Neural cell (in vitro differentiated cells): ENCODE measurements at regions not wholly inside any gene's neighbourhood (a gene's known extent, or its start where the extent isn't known, plus 50 kb on each side); places are given as distances from the start of the nearest gene placed in this dataset.

Source experiments
- H2AFZ ChIP-seq: fragments of 200-600, 300-800 bp; sonication (generic), shearing (Covaris generic); 2 replicates; pipeline ENCODE4 v1.6.0; 2014; ENCODE audit warnings: low read depth, mild to moderate bottlenecking, antibody characterized with exemption, low read length, moderate library complexity
- H3F3A ChIP-seq: fragments of 200-600 bp; shearing (Covaris generic); 2 replicates; pipeline ENCODE4 v1.6.1; 2016; ENCODE audit warnings: mild to moderate bottlenecking, moderate library complexity, mixed read lengths, antibody characterized with exemption, low read length; ENCODE audit not compliant: insufficient read depth, poor library complexity, severe bottlenecking
- H3K27ac ChIP-seq: fragments of 200-600, 300-800 bp; sonication (generic), shearing (Covaris generic); 2 replicates; pipeline ENCODE4 v1.5.1; 2014; ENCODE audit warnings: mild to moderate bottlenecking, low read length, moderate library complexity
- H3K27me3 ChIP-seq: fragments of 300-800, 200-600 bp; sonication (generic), shearing (Covaris generic); 2 replicates; pipeline ENCODE4 v1.6.0; 2014; ENCODE audit warnings: mild to moderate bottlenecking, low read depth, low read length, moderate library complexity; ENCODE audit not compliant: insufficient read depth
- H3K36me3 ChIP-seq: fragments of 300-800, 200-600 bp; sonication (generic), shearing (Covaris generic); 2 replicates; pipeline ENCODE4 v1.5.1; 2014; ENCODE audit warnings: mild to moderate bottlenecking, antibody characterized with exemption, low read length, moderate library complexity; ENCODE audit not compliant: insufficient read depth
- H3K4me2 ChIP-seq: fragments of 300-800, 200-600 bp; sonication (generic), shearing (Covaris generic); 2 replicates; pipeline ENCODE4 v1.6.0; 2014; ENCODE audit warnings: mild to moderate bottlenecking, low read length
- H3K4me3 ChIP-seq: fragments of 300-800, 200-600 bp; sonication (generic), shearing (Covaris generic); 2 replicates; pipeline ENCODE4 v1.5.1; 2014; ENCODE audit warnings: mild to moderate bottlenecking, low read length, moderate library complexity
- H3K79me2 ChIP-seq: fragments of 200-600 bp; shearing (Covaris generic); replicated peaks from 2 replicates; pipeline ENCODE4 v1.6.0; 2014; ENCODE audit warnings: mild to moderate bottlenecking, low read length, moderate library complexity; ENCODE audit not compliant: insufficient read depth
- H3K9ac ChIP-seq: fragments of 300-800, 200-600 bp; sonication (generic), shearing (Covaris generic); 2 replicates; pipeline ENCODE4 v1.6.1; 2016; ENCODE audit warnings: mild to moderate bottlenecking, low read length, mixed read lengths
- H3K9me2 ChIP-seq: fragments of 200-600 bp; shearing (Covaris generic); 2 replicates; pipeline ENCODE4 v1.6.1; 2016; ENCODE audit warnings: mild to moderate bottlenecking, low read length, mixed read lengths; ENCODE audit not compliant: insufficient read depth
- H3K9me3 ChIP-seq: fragments of 200-600, 300-800 bp; sonication (generic), shearing (Covaris generic); 2 replicates; pipeline ENCODE4 v1.6.1; 2016; ENCODE audit warnings: mild to moderate bottlenecking, mixed run types, low read length, moderate library complexity, mixed read lengths
- H4K20me1 ChIP-seq: fragments of 200-600 bp; shearing (Covaris generic); 2 replicates; pipeline ENCODE4 v1.6.1; 2016; ENCODE audit warnings: mild to moderate bottlenecking, mixed run types; ENCODE audit not compliant: insufficient read depth
- CTCF ChIP-seq: fragments of 450-650 bp; IDR thresholded peaks from 2 replicates; pipeline ENCODE4 v1.5.1; 2014; ENCODE audit warnings: antibody characterized with exemption, mild to moderate bottlenecking, moderate library complexity; ENCODE audit not compliant: poor library complexity, severe bottlenecking
- EP300 ChIP-seq: fragments of 450-650 bp; conservative IDR thresholded peaks from 2 replicates; pipeline ENCODE4 v1.6.1; 2014; ENCODE audit warnings: antibody characterized with exemption, mild to moderate bottlenecking, moderate library complexity; ENCODE audit not compliant: poor library complexity, severe bottlenecking
- EZH2 ChIP-seq: fragments of 200-600, 300-800 bp; shearing (Covaris generic), sonication (generic); IDR thresholded peaks from 2 replicates; pipeline ENCODE4 v1.6.1; 2014; ENCODE audit warnings: antibody characterized with exemption, low read length, borderline replicate concordance, mild to moderate bottlenecking; ENCODE audit not compliant: insufficient read depth, poor library complexity, severe bottlenecking
- MXI1 ChIP-seq: fragments of 450-650 bp; conservative IDR thresholded peaks from 2 replicates; pipeline ENCODE4 v1.6.1; 2014; ENCODE audit warnings: antibody characterized with exemption, mild to moderate bottlenecking; ENCODE audit not compliant: poor library complexity, severe bottlenecking
- POLR2AphosphoS5 ChIP-seq: IDR thresholded peaks from 2 replicates; pipeline ENCODE4 v1.6.1; 2012
- RAD21 ChIP-seq: fragments of 450-650 bp; conservative IDR thresholded peaks from 2 replicates; pipeline ENCODE4 v1.6.1; 2014; ENCODE audit warnings: antibody characterized with exemption, mild to moderate bottlenecking, moderate library complexity
- REST ChIP-seq: IDR thresholded peaks from 2 replicates; pipeline ENCODE4 v1.6.1; 2012; ENCODE audit warnings: borderline replicate concordance
- SMC3 ChIP-seq: fragments of 450-650 bp; conservative IDR thresholded peaks from 2 replicates; pipeline ENCODE4 v1.6.1; 2014; ENCODE audit warnings: antibody characterized with exemption, mild to moderate bottlenecking, moderate library complexity; ENCODE audit not compliant: poor library complexity
- TAF1 ChIP-seq: IDR thresholded peaks from 2 replicates; pipeline ENCODE4 v1.6.1; 2012; ENCODE audit warnings: low read depth

GRCh38 chr6:169139179-169139971 lies 114.3 kb downstream of the THBS2 start:
- Histone ChIP-seq H4K20me1 (no peaks in the 10 kb centered on the region), H3K9ac (no peak overlapping the region), H3K4me3 (no peak overlapping the region), H3F3A (no peaks in the 10 kb centered on the region), H2AFZ (no peak overlapping the region), H3K9me3 (no peaks in the 10 kb centered on the region), H3K79me2 (no peaks in the 10 kb centered on the region), H3K9me2 (no peaks in the 10 kb centered on the region), H3K27me3 (no peaks in the 10 kb centered on the region), H3K27ac (no peak overlapping the region), H3K4me2 (no peak overlapping the region), H3K36me3 (no peaks in the 10 kb centered on the region)
- TF ChIP-seq CTCF (no peak), TAF1 (no peak), POLR2AphosphoS5 (no peak), SMC3 (no peak), EZH2 (no peak), EP300 (no peak), REST (no peak), RAD21 (no peak)

- no peak overlapping the region for H2AFZ ChIP-seq
- no peak overlapping the region for H3K4me3 ChIP-seq
- no peaks in the 10 kb centered on the region for H3F3A ChIP-seq
- no peaks in the 10 kb centered on the region for H3K9me2 ChIP-seq
- H3K9ac ChIP-seq, result no peak overlapping the region
- TF ChIP-seq REST (no peak), TAF1 (no peak), CTCF (no peak), SMC3 (no peak), RAD21 (no peak), MXI1 (no peak), EZH2 (no peak), POLR2AphosphoS5 (no peak), EP300 (no peak)
- no peak overlapping the region for H3K4me2 ChIP-seq
- no peaks in the 10 kb centered on the region for H3K9me3 ChIP-seq
- no peaks in the 10 kb centered on the region for H4K20me1 ChIP-seq
- H3K79me2 ChIP-seq, result no peaks in the 10 kb centered on the region
- no peak overlapping the region for H3K27ac ChIP-seq
- no peaks in the 10 kb centered on the region for H3K27me3 ChIP-seq
- H3K36me3 ChIP-seq, result no peaks in the 10 kb centered on the region
Measured at GRCh38 chr6:169132352-169132940, 121.2 kb downstream of the THBS2 start.
